ENCODE measurements at regions not wholly inside any gene's neighbourhood (a gene's known extent, or its start where the extent isn't known, plus 50 kb on each side); places are given as distances from the start of the nearest gene placed in this dataset.

DNA sequence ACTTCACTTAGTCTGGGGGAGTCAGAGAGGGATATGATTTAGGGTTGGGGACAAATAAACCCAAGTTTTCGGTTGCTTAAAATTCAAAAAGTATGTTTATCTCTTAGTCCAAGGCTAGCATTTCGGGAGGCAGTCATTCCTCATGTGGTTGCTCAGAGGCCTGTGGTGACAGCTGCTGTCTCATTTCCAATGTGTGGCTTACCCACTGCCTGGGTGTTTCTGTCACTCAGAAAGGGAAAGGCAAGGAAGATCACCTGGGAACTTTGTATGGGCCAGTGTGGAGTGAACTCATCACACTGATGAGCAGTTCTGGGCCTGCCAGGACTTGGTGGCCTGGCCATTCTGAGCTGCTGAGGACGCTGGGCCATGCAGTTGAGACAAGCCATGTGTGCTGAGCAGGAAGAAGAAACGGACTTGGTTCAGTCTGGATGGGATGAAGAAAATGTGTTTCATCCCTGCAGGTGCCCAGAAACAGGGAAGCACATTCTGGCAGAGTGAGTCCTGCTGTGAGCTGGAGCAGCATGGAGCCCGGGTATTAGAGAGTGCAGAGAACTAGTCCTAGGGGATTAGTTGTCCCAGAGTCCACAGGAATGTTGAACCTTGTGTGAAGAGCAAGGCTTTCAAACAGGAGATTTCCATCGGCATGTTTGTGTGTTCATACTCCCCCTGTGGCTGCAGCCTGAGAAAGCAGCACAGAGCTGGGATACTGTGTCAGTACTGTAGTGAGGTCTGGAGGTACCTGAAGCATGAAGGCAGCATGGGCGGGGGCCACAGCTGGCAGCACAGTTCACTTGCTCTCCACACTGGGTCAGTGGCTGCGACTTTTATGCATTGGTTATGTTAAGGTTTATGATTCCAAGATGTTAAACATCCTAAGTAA lies 211.1 kb upstream of the IGFBP3 start:
- peak overlapping the region; percentile 62 for H2BK12ac ChIP-seq (ENCODE audit: low read length)
- H3K79me1 ChIP-seq (ENCODE audit: low read length): peaks cover 35% of the 10 kb centered on the region
- H3K4me2 ChIP-seq (ENCODE audit: low read length): no peak overlapping the region
- no peak overlapping the region for H3K4me3 ChIP-seq (ENCODE audit: low read depth, low read length)
- peaks cover 3 to 10% of the 10 kb centered on the region in 2 experiments for H3K4me1 ChIP-seq (ENCODE audit: control insufficient read depth in 1 of 2, insufficient read depth in 2 of 2, low read length in 2 of 2)
- H3K4ac ChIP-seq (ENCODE audit: low read depth, low read length): peak overlapping the region; percentile 5
- peak in 1 of 2 donors; percentile 36 for DNase-seq
- peak overlapping the region; percentile 65 for H4K91ac ChIP-seq (ENCODE audit: low read depth, low read length)
- H2BK120ac ChIP-seq (ENCODE audit: insufficient read depth, low read length, poor library complexity): peak overlapping the region; percentile 34
- no peak overlapping the region for H4K12ac ChIP-seq (ENCODE audit: low read depth, low read length)
- peak overlapping the region; percentile 1 for H3K27ac ChIP-seq (ENCODE audit: low read depth, low read length)
- peaks cover 2% of the 10 kb centered on the region for H3K79me2 ChIP-seq (ENCODE audit: control insufficient read depth, insufficient read depth, low read length, poor library complexity)
- H2BK5ac ChIP-seq (ENCODE audit: low read depth, low read length, poor library complexity): peak overlapping the region; percentile 8
- peak overlapping the region; percentile 6 for H3K18ac ChIP-seq (ENCODE audit: low read length)
- no peaks in the 10 kb centered on the region for H3K27me3 ChIP-seq (ENCODE audit: insufficient read depth, low read length)
- H2AK5ac ChIP-seq (ENCODE audit: low read length): peak overlapping the region; percentile 14
- no peak overlapping the region for H3K23ac ChIP-seq (ENCODE audit: low read length)
- H3K9me3 ChIP-seq (ENCODE audit: insufficient read depth, low read depth, low read length): no peaks in the 10 kb centered on the region
- H3K36me3 ChIP-seq (ENCODE audit: control insufficient read depth in 1 of 2, insufficient read depth in 2 of 2, low read length in 2 of 2): peaks cover 0 to 1% of the 10 kb centered on the region in 2 experiments
- no CpG with 5 or more reads among the region's 8 CpGs for WGBS (ENCODE audit: extremely low coverage, insufficient coverage, insufficient read length)
- peak overlapping the region; percentile 42 for H4K8ac ChIP-seq (ENCODE audit: low read depth, low read length)
- no peak overlapping the region for H2AFZ ChIP-seq (ENCODE audit: insufficient read depth, low read length, poor library complexity)
- no peak overlapping the region for H3K9ac ChIP-seq (ENCODE audit: low read length)
- H3K14ac ChIP-seq (ENCODE audit: low read length): peak overlapping the region; percentile 25

DNA sequence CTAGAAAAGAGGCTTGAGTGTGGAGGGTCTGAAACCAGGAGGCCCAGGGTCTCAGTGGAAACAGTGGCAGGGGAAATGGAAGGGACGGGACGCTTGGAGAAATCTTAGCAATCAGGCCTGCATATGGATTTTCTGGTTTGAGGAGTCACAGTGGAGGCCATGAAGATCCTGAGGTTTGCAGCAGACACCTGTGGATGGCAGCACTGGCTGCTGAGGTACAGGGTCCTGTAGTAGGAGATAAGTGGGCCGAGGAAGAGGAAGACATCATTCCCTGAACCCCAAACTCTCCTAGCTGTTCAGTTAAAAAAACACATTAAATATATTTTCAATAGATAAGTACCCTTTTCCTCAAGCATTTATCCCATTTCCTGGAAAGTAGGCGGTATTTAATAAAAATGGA lies 208.8 kb upstream of the IGFBP3 start:
- Histone ChIP-seq H3K27ac (ENCODE audit: low read depth, low read length) (no peak overlapping the region), H4K8ac (ENCODE audit: low read depth, low read length) (no peak overlapping the region), H2BK5ac (ENCODE audit: low read depth, low read length, poor library complexity) (peak overlapping the region; percentile 67), H4K12ac (ENCODE audit: low read depth, low read length) (no peak overlapping the region), H3K9ac (ENCODE audit: low read length) (no peak overlapping the region), H2BK120ac (ENCODE audit: insufficient read depth, low read length, poor library complexity) (peak overlapping the region; percentile 10), H3K4me3 (ENCODE audit: low read depth, low read length) (no peak overlapping the region), H3K4me2 (ENCODE audit: low read length) (no peak overlapping the region), H2AK5ac (ENCODE audit: low read length) (no peak overlapping the region), H4K91ac (ENCODE audit: low read depth, low read length) (peak overlapping the region; percentile 39), H3K23ac (ENCODE audit: low read length) (no peak overlapping the region), H3K27me3 (ENCODE audit: insufficient read depth, low read length) (no peaks in the 10 kb centered on the region), H2AFZ (ENCODE audit: insufficient read depth, low read length, poor library complexity) (no peak overlapping the region), H3K36me3 (ENCODE audit: control insufficient read depth in 1 of 2, insufficient read depth in 2 of 2, low read length in 2 of 2) (peaks cover 0 to 1% of the 10 kb centered on the region in 2 experiments), H3K18ac (ENCODE audit: low read length) (no peak overlapping the region), H3K14ac (ENCODE audit: low read length) (no peak overlapping the region), H3K9me3 (ENCODE audit: insufficient read depth, low read depth, low read length) (no peaks in the 10 kb centered on the region), H3K79me1 (ENCODE audit: low read length) (peaks cover 36% of the 10 kb centered on the region), H3K4me1 (ENCODE audit: control insufficient read depth in 1 of 2, insufficient read depth in 2 of 2, low read length in 2 of 2) (peaks cover 3 to 10% of the 10 kb centered on the region in 2 experiments), H3K79me2 (ENCODE audit: control insufficient read depth, insufficient read depth, low read length, poor library complexity) (peaks cover 2% of the 10 kb centered on the region), H2BK12ac (ENCODE audit: low read length) (peak overlapping the region; percentile 84), H3K4ac (ENCODE audit: low read depth, low read length) (no peak overlapping the region)
- WGBS (ENCODE audit: extremely low coverage, insufficient coverage, insufficient read length): no CpG with 5 or more reads among the region's 4 CpGs
- DNase-seq: no peak

DNA sequence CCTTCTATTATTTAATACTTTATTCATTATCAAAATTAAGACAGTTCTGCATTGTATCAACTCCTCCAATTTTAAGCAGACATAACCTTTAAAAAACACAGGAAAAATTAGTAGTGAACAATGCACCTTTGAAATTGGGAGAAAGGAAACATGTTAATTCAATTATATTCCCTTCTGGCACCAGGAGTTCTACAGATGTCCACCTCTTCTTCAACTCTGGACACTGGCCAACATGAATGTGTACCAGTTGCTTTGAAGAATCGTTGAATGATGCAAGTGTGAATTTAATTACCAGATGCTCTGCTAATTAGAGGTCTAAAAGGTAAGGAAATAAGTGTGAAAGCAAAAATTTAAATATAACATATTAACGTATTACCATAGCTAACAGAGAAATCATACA lies 206.7 kb upstream of the IGFBP3 start:
- Histone ChIP-seq H2BK12ac (ENCODE audit: low read length) (no peak overlapping the region), H3K4me2 (ENCODE audit: low read length) (no peak overlapping the region), H4K91ac (ENCODE audit: low read depth, low read length) (no peak overlapping the region), H3K14ac (ENCODE audit: low read length) (no peak overlapping the region), H3K9me3 (ENCODE audit: insufficient read depth, low read depth, low read length) (no peaks in the 10 kb centered on the region), H3K4ac (ENCODE audit: low read depth, low read length) (no peak overlapping the region), H2AFZ (ENCODE audit: insufficient read depth, low read length, poor library complexity) (no peak overlapping the region), H2AK5ac (ENCODE audit: low read length) (no peak overlapping the region), H2BK120ac (ENCODE audit: insufficient read depth, low read length, poor library complexity) (no peak overlapping the region), H3K79me1 (ENCODE audit: low read length) (peaks cover 22% of the 10 kb centered on the region), H3K23ac (ENCODE audit: low read length) (no peak overlapping the region), H3K27ac (ENCODE audit: low read depth, low read length) (no peak overlapping the region), H3K79me2 (ENCODE audit: control insufficient read depth, insufficient read depth, low read length, poor library complexity) (no peaks in the 10 kb centered on the region), H3K4me1 (ENCODE audit: control insufficient read depth in 1 of 2, insufficient read depth in 2 of 2, low read length in 2 of 2) (peaks cover 3 to 9% of the 10 kb centered on the region in 2 experiments), H3K4me3 (ENCODE audit: low read depth, low read length) (no peak overlapping the region), H4K8ac (ENCODE audit: low read depth, low read length) (no peak overlapping the region), H3K9ac (ENCODE audit: low read length) (no peak overlapping the region), H3K27me3 (ENCODE audit: insufficient read depth, low read length) (no peaks in the 10 kb centered on the region), H4K12ac (ENCODE audit: low read depth, low read length) (no peak overlapping the region), H3K36me3 (ENCODE audit: control insufficient read depth in 1 of 2, insufficient read depth in 2 of 2, low read length in 2 of 2) (peaks cover 0 to 1% of the 10 kb centered on the region in 2 experiments), H2BK5ac (ENCODE audit: low read depth, low read length, poor library complexity) (no peak overlapping the region), H3K18ac (ENCODE audit: low read length) (no peak overlapping the region)
- DNase-seq: no peak
- no CpG with 5 or more reads among the region's 2 CpGs for WGBS (ENCODE audit: extremely low coverage, insufficient coverage, insufficient read length)

DNA sequence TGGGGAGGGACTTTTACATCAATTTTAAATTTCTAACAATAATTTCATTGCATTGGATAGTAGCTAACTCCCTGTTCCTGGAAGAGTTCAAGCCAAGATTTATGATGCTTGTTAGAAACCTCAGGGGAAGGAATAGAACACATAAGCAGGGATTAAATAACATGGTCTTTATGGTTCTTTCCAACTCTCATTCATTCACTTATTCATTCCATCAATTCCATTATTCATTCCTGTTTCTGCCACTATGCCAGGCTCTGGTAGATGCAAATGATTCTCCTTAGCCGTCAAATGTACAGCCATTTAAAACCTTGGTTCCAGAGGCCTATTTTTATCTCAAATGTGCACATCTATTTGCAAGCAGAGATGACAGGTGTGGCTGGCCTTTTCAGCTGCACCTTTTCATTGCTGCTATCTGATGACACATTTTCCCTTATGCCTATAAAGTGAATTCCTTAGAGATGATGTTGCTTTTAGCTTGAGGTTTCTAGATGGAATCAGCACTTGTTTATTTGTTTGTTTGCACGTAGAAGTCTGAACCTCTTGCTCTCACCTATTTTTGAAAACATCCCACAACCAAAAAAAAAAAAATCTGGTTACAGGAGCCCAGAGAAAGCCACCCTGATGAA lies 205.7 kb upstream of the IGFBP3 start:
- Histone ChIP-seq H4K12ac (ENCODE audit: low read depth, low read length) (no peak overlapping the region), H3K79me2 (ENCODE audit: control insufficient read depth, insufficient read depth, low read length, poor library complexity) (no peaks in the 10 kb centered on the region), H4K91ac (ENCODE audit: low read depth, low read length) (no peak overlapping the region), H2BK12ac (ENCODE audit: low read length) (no peak overlapping the region), H3K79me1 (ENCODE audit: low read length) (peaks cover 14% of the 10 kb centered on the region), H3K9me3 (ENCODE audit: insufficient read depth, low read depth, low read length) (no peaks in the 10 kb centered on the region), H3K27me3 (ENCODE audit: insufficient read depth, low read length) (no peaks in the 10 kb centered on the region), H3K14ac (ENCODE audit: low read length) (no peak overlapping the region), H3K4ac (ENCODE audit: low read depth, low read length) (no peak overlapping the region), H3K23ac (ENCODE audit: low read length) (no peak overlapping the region), H2BK5ac (ENCODE audit: low read depth, low read length, poor library complexity) (peak overlapping the region; percentile 38), H3K4me3 (ENCODE audit: low read depth, low read length) (no peak overlapping the region), H3K9ac (ENCODE audit: low read length) (no peak overlapping the region), H2AK5ac (ENCODE audit: low read length) (no peak overlapping the region), H3K27ac (ENCODE audit: low read depth, low read length) (peak overlapping the region; percentile 30), H3K18ac (ENCODE audit: low read length) (no peak overlapping the region), H3K4me1 (ENCODE audit: control insufficient read depth in 1 of 2, insufficient read depth in 2 of 2, low read length in 2 of 2) (peaks cover 0 to 3% of the 10 kb centered on the region in 2 experiments), H2AFZ (ENCODE audit: insufficient read depth, low read length, poor library complexity) (no peak overlapping the region), H3K36me3 (ENCODE audit: control insufficient read depth in 1 of 2, insufficient read depth in 2 of 2, low read length in 2 of 2) (peaks cover 0 to 1% of the 10 kb centered on the region in 2 experiments), H3K4me2 (ENCODE audit: low read length) (no peak overlapping the region), H2BK120ac (ENCODE audit: insufficient read depth, low read length, poor library complexity) (no peak overlapping the region), H4K8ac (ENCODE audit: low read depth, low read length) (no peak overlapping the region)
- peak; percentile 50 to 84 for DNase-seq
- WGBS (ENCODE audit: extremely low coverage, insufficient coverage, insufficient read length): no CpG with 5 or more reads among the region's 2 CpGs
